Pancreas (tissue), 10 donors: ENCODE measurements at regions not wholly inside any gene's neighbourhood (a gene's known extent, or its start where the extent isn't known, plus 50 kb on each side); places are given as distances from the start of the nearest gene placed in this dataset.

Experiments used
- ATAC-seq, 4 donors: fragments of 200-7000 bp; cut with Tn5 transposase; one replicate each; pipeline versions ENCODE4 v1.8.0 to v1.9.1; 2020; ENCODE audit warnings: mild to moderate bottlenecking in 4 of 4, moderate library complexity in 4 of 4
- DNase-seq, 6 donors: peaks; one replicate each; pipeline ENCODE4 v3.0.0-alpha.2; 2020
- FAIRE-seq: peaks from 2 replicates; lab custom pipeline; 2012; peaks lifted over from hg19 to GRCh38; lab: Jason Lieb, UNC
- H3K27ac ChIP-seq, 4 donors: fragments of 200-600 bp; sonication (generic); 1 replicate in 3 of 4; 2 replicates in 1 of 4; pipeline versions ENCODE4 v1.5.0 to v1.8.0; 2020
- H3K27me3 ChIP-seq, 4 donors: fragments of 200-600 bp; one replicate each; pipeline ENCODE4 v1.8.0; 2021
- H3K36me3 ChIP-seq, 3 donors: fragments of 200-600 bp; sonication (generic) in 1 of 3; one replicate each; pipeline versions ENCODE4 v1.5.0 to v1.8.0; 2020 to 2021
- H3K4me1 ChIP-seq, 3 donors: fragments of 200-600 bp; one replicate each; pipeline ENCODE4 v1.8.0; 2021
- H3K4me3 ChIP-seq, 4 donors: fragments of 200-600 bp; sonication (generic) in 2 of 4; one replicate each; pipeline versions ENCODE4 v1.5.0 to v1.8.0; 2020 to 2021
- H3K9me3 ChIP-seq, 4 donors: fragments of 200-600 bp; one replicate each; pipeline ENCODE4 v1.8.0; 2021
- CTCF ChIP-seq, 4 donors: fragments of 200-600 bp; sonication (generic) in 3 of 4; IDR thresholded peaks; one replicate each; pipeline versions ENCODE4 v1.5.0 to v1.8.0; 2021; ENCODE audit warnings: antibody characterized with exemption in 4 of 4
- WGBS, 2 donors: extraction: QIAGEN DNeasy Blood & Tissue Kit; methylation state at CpG; one replicate each; pipeline ENCODE4 v1.1.7; 2013; 5-methylcytosine and 5-hydroxymethylcytosine counted together
- intact Hi-C, 3 donors: fragments of 100-400 bp; cut with DNase I; formaldehyde crosslinking; loops; one replicate each; pipeline versions ENCODE4 v1.11.1 to v1.14.2; 2022
- donor health status: healthy with polysubstance abuse.
- donor health status: DM: no; HTN: no; CAD: no; lungs with moderate emphysema.
- donor health status: DM: no; HTN: no; CAD: no.
- donor health status: control.
- donor health status: control.
- donor health status: Bipolar disorder and iron deficiency.
- donor health status: DM: yes; HTN: yes; CAD: no.
- donor health status: DM: no; HTN: no; CAD: no.
- donor health status: DM: no; HTN: no; CAD: no.
- donor health status: DM: yes; HTN: yes; CAD: no.

- no peak for TF ChIP-seq CTCF (IDR thresholded peaks at IDR 0.05)
- Histone ChIP-seq H3K27me3 (no peaks in the 10 kb centered on the region), H3K4me1 (no peaks in the 10 kb centered on the region), H3K4me3 (no peak overlapping the region), H3K27ac (no peak overlapping the region), H3K9me3 (no peaks in the 10 kb centered on the region), H3K36me3 (no peaks in the 10 kb centered on the region)
- ATAC-seq (no peak), FAIRE-seq (no peak), DNase-seq (no peak)
- intact Hi-C loops, result no loop called here
- 66 to 73% methylated on average over 6 of the region's 6 CpGs for WGBS, 2 donors
Observed at GRCh38 chr3:107441617-107442016, 64.4 kb downstream of the CCDC54 start.

- no peaks in the 10 kb centered on the region for H3K9me3 ChIP-seq
- no peaks in the 10 kb centered on the region for H3K36me3 ChIP-seq
- WGBS, 2 donors, result 62 to 77% methylated on average over 2 of the region's 2 CpGs
- no peak for ATAC-seq
- DNase-seq, result no peak
- no peak for FAIRE-seq
- intact Hi-C loops, result no loop called here
- no peak for TF ChIP-seq CTCF (IDR thresholded peaks at IDR 0.05)
- H3K27me3 ChIP-seq, result no peaks in the 10 kb centered on the region
- no peak overlapping the region for H3K27ac ChIP-seq
- no peaks in the 10 kb centered on the region for H3K4me1 ChIP-seq
- H3K4me3 ChIP-seq, result no peak overlapping the region
Observed at GRCh38 chr3:107443461-107443860, 66.2 kb downstream of the CCDC54 start.

GRCh38 chr3:107446706-107447105 lies 69.5 kb downstream of the CCDC54 start:
- intact Hi-C loops, result no loop called here
- no peak overlapping the region for H3K4me3 ChIP-seq
- FAIRE-seq (no peak), DNase-seq (no peak), ATAC-seq (no peak)
- 74 to 78% methylated on average over 1 of the region's 1 CpG for WGBS, 2 donors
- no peak overlapping the region for H3K27ac ChIP-seq
- H3K4me1 ChIP-seq, result no peaks in the 10 kb centered on the region
- H3K9me3 ChIP-seq, result no peaks in the 10 kb centered on the region
- H3K27me3 ChIP-seq, result no peaks in the 10 kb centered on the region
- H3K36me3 ChIP-seq, result no peaks in the 10 kb centered on the region
- no peak for TF ChIP-seq CTCF (IDR thresholded peaks at IDR 0.05)

- ATAC-seq, result no peak
Observed at GRCh38 chr3:107450254-107450893, 72.4 kb upstream of the BBX start.

More at GRCh38 chr3:107450254-107450893, 72.4 kb upstream of the BBX start:
- Histone ChIP-seq H3K4me3 (no peak overlapping the region), H3K27ac (no peak overlapping the region), H3K4me1 (no peaks in the 10 kb centered on the region), H3K9me3 (no peaks in the 10 kb centered on the region), H3K36me3 (no peaks in the 10 kb centered on the region), H3K27me3 (no peaks in the 10 kb centered on the region)
- no peak for TF ChIP-seq CTCF (IDR thresholded peaks at IDR 0.05)
- 68 to 88% methylated on average over 2 of the region's 2 CpGs for WGBS, 2 donors
- intact Hi-C loops, result no loop called here
- no peak for FAIRE-seq
- no peak for DNase-seq
